ENCODE measurements at regions not wholly inside any gene's neighbourhood (a gene's known extent, or its start where the extent isn't known, plus 50 kb on each side); places are given as distances from the start of the nearest gene placed in this dataset.
"Not testable (repeated sequence)": the region's sequence is repeated elsewhere in the genome, so short reads cannot be mapped to it uniquely, and the experiment has no call there.

- H3K36me3 ChIP-seq (ENCODE audit: control insufficient read depth, insufficient read depth, low read length): no peaks in the 10 kb centered on the region
- no peak overlapping the region for H3K4me3 ChIP-seq (ENCODE audit: low read depth, low read length)
- no peak for TF ChIP-seq CTCF (IDR thresholded peaks at IDR 0.05; ENCODE audit: insufficient read depth, low read length, severe bottlenecking)
- FAIRE-seq: no peak
- no peak for DNase-seq (ENCODE audit: low read depth)
- H3K27me3 ChIP-seq (ENCODE audit: control insufficient read depth, insufficient read depth, low read length): no peaks in the 10 kb centered on the region
Measured at GRCh38 chrX:131693359-131693758, 149.5 kb downstream of the OR13H1 start.

GRCh38 chrX:131696989-131697388 is 153.1 kb downstream of the OR13H1 start:
- not testable (repeated sequence) for H3K36me3 ChIP-seq (ENCODE audit: control insufficient read depth, insufficient read depth, low read length); H3K27me3 ChIP-seq (ENCODE audit: control insufficient read depth, insufficient read depth, low read length); DNase-seq (ENCODE audit: low read depth); H3K4me3 ChIP-seq (ENCODE audit: low read depth, low read length); FAIRE-seq

GRCh38 chrX:131703646-131704045 is 159.8 kb downstream of the OR13H1 start:
- no peaks in the 10 kb centered on the region for H3K27me3 ChIP-seq (ENCODE audit: control insufficient read depth, insufficient read depth, low read length)
- FAIRE-seq (no peak), DNase-seq (ENCODE audit: low read depth) (no peak)
- H3K36me3 ChIP-seq (ENCODE audit: control insufficient read depth, insufficient read depth, low read length): no peaks in the 10 kb centered on the region
- TF ChIP-seq CTCF (IDR thresholded peaks at IDR 0.05; ENCODE audit: insufficient read depth, low read length, severe bottlenecking): no peak
- no peak overlapping the region for H3K4me3 ChIP-seq (ENCODE audit: low read depth, low read length)

DNA sequence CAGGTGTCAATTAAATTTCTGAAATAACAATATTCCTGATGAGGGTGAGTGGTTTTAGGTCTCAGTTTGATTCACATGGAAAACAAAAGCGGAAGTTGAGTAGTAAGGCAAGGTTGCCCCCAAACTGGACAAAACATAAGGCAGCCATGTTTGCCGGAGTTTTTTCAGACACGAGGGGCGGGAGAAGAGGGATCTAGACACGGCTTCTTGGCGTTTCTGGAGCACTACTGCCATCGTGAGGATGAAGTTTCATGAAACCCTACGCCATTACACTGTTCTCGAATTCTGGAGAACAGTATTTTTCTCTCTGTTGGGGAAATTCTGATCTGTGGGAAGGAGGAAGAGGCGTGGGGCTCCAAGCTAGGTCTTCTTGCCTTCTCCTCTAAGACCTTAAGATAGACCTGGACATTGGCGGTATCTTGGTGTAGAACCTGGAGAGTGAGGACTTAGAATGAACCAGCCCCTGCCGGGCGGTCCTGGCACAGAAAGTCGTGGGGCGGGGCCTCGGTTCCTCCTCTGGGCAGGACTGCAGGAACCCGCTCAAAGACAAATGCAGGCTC is 160.3 kb downstream of the OR13H1 start:
- H3K27me3 ChIP-seq (ENCODE audit: control insufficient read depth, insufficient read depth, low read length): no peaks in the 10 kb centered on the region
- H3K4me3 ChIP-seq (ENCODE audit: low read depth, low read length): no peak overlapping the region
- H3K36me3 ChIP-seq (ENCODE audit: control insufficient read depth, insufficient read depth, low read length): no peaks in the 10 kb centered on the region
- TF ChIP-seq CTCF (IDR thresholded peaks at IDR 0.05; ENCODE audit: insufficient read depth, low read length, severe bottlenecking): no peak
- DNase-seq (ENCODE audit: low read depth) (no peak), FAIRE-seq (no peak)

- TF ChIP-seq CTCF (IDR thresholded peaks at IDR 0.05; ENCODE audit: insufficient read depth, low read length, severe bottlenecking): no peak
- no peak for FAIRE-seq
- Histone ChIP-seq H3K4me3 (ENCODE audit: low read depth, low read length) (no peak overlapping the region), H3K27me3 (ENCODE audit: control insufficient read depth, insufficient read depth, low read length) (no peaks in the 10 kb centered on the region), H3K36me3 (ENCODE audit: control insufficient read depth, insufficient read depth, low read length) (no peaks in the 10 kb centered on the region)
- no peak for DNase-seq (ENCODE audit: low read depth)
Measured at GRCh38 chrX:131709553-131709952, 165.7 kb downstream of the OR13H1 start.

DNA sequence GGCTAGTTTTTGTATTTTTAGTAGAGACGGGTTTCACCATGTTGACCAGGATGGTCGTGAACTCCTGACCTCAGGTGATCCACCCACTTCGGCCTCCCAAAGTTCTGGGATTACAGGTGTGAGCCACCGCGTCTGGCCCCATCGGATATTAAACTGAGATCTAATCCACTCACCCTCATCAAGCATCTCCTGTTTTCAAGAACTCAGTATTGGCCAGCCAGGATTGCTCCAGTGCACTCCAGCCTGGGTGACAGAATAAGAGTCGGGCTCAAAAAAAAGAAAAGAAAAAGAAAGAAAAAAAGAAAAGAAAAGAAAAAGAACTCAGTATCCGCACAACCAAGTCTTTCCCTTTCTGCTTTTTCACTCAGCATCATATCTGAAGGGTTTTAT is 167.6 kb downstream of the OR13H1 start:
- H3K27me3 ChIP-seq (ENCODE audit: control insufficient read depth, insufficient read depth, low read length): no peaks in the 10 kb centered on the region
- no peak overlapping the region for H3K4me3 ChIP-seq (ENCODE audit: low read depth, low read length)
- no peak for TF ChIP-seq CTCF (IDR thresholded peaks at IDR 0.05; ENCODE audit: insufficient read depth, low read length, severe bottlenecking)
- no peaks in the 10 kb centered on the region for H3K36me3 ChIP-seq (ENCODE audit: control insufficient read depth, insufficient read depth, low read length)
- FAIRE-seq (no peak), DNase-seq (ENCODE audit: low read depth) (no peak)
